Hindlimb muscle (tissue), 1 donor: ENCODE measurements at regions not wholly inside any gene's neighbourhood (a gene's known extent, or its start where the extent isn't known, plus 50 kb on each side); places are given as distances from the start of the nearest gene placed in this dataset.
A peak's percentile ranks its signal among the peaks of the same experiment; 100 is the strongest.

ENCODE experiments used
- DNase-seq: peaks from one replicate; pipeline ENCODE4 v3.0.0-alpha.2; 2013

DNA sequence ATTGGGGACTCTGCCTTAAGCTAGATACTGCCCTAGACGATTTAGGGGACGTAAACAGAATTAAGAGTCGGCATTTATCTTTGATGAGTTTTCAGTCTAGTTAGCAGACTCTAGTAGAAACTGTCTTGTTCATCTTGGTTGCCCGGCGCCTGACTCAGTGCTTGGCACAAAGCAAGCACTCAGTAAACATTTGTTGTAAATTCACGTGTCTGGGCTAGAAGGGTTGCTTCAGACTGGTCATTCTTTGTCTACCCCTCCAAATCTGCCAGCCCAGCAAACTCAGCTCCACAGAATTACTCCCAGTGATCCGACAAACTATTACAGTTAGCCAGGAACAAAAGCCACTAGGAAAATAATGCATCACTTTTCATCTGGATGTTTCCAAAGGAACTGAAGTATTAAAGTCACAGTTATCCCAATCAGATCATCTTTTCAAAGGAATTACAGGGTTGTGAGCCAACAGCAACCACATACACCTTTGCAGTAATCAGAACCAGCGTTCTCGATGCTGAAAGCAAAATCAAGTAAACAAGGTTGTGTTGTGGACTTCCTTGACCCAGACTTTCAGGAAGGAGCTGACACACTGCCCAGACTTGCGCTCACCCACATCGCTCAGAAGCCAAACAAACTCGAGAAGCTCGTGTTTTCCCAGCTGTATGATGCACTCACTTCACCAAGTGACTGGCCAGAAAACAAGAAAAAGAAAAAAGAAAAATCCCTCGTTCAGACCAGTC is 66.5 kb upstream of the GADD45A start:
- peak; percentile 75 for DNase-seq

DNA sequence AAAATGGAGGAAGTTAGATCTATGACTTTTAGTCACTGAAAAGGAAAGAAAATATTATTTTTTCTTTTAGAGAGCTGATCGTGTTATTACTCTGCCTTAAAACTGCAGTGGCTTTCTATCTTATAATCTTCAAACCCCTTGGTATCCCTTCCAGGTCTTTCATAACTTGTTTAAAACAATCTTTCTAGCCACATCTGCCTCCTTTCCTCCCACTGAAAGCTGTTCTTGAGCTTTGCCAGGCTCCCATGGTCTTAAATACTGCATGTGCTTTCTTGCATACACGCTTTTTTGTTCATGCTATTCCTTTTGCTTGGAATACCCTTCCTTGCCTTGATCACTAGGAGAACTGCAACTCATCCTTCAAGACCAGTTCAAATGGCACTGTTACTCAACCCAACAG is 65.9 kb upstream of the GADD45A start:
- no peak for DNase-seq

DNA sequence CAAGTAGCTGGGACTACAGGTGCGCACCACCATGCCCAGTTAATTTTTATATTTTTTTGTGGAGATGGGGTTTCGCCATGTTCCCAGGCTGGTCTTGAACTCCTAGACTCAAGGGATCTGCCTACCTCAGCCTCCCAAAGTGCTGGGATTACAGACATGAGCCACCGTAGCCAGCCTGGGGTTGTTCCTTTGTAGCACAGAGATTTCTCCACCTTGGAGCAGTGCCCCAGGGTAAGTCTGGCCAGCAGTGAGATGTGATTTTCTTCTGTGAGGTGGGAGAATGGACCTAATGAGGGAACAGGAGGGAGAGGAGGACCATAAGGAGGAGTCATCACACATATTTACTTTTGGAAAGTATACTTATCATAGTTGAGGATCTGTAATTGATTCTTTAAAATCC is 61.1 kb upstream of the GADD45A start:
- DNase-seq: no peak

DNA sequence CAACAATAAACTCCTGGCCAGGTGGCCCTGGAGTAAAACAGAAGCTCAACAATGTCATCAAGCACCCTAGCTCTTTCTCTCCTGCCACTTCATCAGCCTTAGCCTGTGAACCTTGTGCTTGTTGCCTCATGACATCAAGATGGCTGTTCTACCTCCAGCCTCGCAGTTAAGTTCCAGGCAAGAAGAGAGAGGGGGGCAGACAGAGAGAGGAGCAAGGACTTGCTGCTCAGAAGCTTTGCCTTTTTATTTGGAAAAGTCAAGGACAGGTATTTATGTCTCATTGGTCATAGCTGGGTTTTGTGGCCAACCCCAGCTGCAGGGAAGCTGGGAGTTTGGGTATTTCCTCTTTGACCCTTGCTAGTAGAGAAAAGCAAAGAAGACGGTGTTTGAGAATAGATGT is 60.3 kb upstream of the GADD45A start:
- no peak for DNase-seq

DNA sequence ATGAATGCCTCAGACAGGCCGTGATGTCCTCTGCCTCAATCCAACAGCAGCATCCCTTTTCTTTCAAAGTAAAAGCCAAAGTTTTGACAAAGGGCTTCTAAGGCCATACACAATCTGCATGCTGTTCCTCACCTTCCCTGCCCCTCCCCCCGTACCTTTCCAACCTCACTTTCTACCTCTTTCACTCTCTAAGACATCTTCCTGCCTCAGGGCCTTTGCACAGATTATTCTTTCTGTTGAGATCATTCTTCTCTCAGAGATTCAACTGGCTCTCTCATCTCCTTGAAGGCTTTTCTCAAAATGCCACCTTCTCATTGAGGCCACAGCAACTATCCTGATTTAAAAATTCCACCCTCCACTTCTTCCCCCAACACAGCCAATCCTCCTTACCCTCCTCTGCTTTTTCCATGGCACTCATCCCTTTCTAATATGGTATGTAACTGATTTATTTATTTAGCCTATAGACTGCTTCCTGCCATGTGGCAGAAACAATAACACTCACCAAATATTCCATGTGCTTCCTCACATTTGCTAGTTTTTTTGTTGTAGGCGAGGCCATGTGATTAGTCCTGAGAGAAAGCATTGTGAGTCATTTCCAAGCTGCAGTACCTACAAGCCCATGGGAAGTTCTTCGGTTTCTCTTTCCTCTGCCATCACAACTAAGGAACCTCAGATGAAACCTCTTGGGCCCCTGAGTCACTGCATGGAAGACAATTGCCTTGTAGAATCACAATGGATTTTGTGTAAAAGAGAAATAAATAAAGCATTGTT is 58.7 kb upstream of the GADD45A start:
- no peak for DNase-seq

DNA sequence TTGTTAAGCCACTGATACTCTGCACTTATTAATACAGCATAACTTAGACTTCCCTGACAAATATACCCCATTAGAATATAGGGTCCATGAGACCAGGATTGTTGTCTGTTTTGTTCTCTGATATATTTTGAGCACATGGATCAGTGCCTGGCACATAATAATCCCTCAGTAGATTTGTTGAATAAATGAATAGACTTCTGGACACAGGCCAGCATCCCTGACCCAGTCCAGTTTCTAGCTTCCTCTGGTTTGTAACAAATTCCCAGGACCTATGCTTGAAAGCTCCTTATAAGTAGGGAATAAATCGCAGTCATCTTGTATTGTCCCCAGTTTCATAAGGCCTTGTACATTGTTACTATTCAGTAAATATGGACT is 58.2 kb upstream of the GADD45A start:
- no peak for DNase-seq

DNA sequence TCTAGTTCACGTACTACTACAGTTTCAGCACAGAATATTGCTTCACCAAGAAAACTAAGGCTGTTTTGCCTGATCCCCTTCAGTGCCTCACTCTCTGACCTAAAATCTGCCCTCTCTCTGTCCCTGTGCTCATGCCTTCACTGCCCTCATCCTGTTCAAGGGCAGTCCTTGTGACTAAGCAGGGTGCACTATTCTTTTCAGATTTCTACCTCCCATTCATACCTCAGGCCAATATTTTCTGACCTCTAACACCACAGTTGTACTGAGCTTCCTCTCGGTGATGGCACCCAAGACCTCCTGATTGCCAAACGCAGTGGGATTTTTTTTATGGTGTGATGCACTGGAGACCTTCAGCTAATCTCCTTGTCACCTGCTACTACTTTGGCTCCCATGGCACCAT is 57.7 kb upstream of the GADD45A start:
- DNase-seq: no peak

DNA sequence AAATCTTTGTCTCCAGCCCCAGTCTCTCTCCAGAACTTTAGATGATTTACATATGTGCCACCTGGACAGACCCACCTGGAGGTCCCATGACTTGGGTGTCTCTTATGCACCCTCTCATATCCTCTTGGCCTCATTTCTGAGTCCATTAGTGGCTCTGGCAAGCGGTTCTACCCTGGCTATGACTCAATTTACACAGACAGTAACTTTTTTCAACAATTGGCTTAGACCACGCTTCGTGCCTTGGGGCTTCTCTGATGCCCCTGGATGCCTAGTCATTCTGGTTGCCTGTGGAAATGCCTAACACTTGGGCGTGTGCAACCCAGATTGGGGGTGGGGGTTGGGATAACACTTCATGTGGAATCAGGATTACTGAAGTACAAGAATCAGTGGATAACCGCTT is 57.1 kb upstream of the GADD45A start:
- no peak for DNase-seq

DNA sequence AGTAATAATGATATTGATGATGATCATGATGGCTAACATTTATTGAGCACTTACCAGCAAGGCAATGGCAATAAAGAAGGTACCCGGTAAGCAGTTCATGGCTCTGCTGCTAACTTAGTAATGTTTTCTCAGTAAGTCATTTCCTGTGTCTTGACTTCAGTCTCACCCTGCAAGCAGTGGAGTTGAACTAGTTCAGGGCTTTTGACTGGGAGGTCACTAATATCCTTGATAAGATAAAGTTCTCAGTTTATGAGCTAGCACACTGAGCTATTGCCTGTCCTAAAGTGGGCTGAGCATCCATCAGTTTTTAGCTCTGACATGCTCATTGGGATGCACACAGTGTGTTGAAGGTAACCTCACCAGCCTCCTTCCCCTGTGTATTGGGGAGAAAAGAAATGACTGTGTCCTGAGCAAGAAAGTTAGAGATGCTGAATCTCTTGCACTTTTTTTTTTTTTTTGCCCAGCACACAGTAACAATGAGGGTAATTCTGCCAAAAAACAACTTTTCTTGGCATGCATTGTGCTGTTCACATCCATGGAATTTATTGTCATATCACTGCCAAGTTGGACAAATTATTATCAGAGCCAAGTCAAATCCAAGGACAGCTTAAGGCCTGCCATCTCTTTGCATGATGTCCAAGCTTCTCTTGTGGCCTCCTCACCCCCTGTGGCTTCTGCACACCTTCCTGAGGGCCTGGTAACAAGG is 55.5 kb upstream of the GADD45A start:
- no peak for DNase-seq

DNA sequence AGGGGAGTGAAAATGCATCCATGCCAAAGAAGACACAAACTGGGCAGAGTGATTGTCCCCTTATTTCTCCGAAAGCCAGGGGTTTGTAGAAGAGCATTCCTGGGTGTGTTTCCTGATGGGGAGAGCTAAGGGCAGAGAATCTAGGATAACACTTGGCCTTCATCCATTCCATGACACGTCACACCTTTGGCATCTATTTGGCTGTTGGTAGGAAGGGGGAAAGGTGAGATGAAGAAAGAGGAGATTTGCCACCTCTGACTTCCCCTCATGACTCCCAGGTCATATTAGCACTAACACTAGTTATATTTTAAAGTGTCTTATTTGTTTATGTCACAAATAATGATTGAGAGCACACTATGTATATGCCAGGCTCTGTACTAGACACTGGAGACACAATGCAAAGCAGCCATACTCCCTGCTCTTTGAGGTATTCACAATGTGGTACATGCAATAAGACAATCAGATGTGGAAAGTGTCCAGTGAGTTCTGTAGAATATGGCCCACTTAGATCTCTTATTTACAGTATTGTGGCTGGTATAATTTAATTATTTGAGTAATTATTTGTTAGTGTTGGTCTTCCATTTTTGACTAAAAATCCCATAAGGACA is 54.5 kb upstream of the GADD45A start:
- no peak for DNase-seq

DNA sequence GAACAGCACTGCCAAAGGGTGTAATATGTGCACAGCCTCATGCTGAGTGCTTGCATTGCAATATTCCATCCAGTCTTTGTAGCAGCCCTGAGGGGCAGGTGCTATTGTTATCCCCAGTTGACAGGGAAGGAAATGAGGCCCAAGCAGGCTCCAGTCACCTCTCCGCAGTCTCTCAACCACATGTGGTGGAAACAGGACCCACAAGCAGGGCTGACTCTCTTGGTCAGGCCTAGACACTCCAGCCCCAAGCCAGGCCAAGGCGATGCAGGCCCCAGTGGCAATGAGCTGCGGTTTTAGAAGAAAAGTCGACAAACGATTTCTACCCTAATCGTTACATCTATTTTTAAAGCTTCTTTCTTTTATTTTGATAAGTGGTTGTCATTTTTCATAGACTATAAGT is 52.6 kb upstream of the GADD45A start:
- DNase-seq: no peak

DNA sequence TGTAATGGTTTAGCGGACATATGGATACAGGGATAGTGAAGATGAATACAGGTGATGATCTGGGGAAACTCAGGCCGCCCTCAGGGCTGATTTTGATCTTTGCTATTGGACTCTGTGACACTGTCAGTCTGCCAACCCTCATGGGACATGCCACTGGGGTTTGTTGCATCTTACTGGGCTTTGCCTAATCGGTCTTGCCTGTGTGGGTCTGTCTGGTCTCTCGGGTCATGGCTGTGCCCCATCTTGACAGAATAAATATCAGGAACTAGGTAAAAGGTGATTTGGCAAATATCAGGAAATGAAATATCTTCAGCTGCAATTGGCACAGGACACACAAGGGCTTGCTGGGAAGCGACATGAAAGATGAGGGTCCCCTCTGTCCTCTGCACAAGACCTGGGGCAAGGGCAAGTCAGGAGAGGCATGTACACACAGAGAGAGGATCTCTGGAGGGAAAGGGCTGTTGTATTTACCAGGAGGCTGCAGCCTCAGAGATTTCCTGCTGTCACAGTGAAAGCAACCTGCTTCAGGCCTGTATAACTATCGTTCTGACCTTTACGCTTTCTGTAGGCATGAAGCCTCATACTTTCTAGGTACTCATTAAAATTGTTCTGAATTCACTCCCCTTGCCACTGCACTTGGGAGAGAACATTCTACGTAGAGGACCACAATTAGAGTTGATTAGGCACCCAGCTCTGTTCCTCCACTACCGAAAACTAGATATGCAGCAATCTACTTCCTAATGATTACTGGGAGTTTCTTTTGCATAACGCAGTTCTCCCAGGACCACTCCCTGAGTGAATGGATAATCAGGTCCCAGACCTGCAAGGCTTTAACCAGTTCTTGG is 52.0 kb upstream of the GADD45A start:
- DNase-seq: no peak

DNA sequence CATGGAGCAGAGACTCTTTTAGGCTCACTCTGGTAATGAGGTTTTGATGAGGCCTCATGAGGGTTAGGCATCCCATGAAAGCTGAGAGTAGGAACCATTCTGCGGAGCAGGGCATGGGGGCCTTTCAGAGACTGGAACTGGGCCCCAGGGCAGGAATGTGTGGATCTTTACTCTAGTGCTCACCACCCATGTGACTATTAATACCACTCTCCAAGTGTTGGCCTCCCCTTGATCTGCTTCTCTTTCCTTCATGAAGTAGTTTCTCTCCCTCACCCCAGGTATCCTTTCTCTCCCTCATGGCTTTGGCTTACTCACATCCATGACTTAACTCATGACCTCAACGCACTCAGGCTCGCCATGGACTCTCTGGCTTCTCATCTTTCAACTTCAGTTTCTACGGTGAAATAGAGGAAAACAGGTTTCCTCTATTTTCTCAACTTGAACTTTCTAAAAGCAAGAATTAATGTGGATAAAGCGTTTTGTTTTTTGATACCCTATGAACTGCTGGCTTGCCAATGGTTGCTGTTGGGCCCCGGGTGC is 50.5 kb upstream of the GADD45A start:
- no peak for DNase-seq

DNA sequence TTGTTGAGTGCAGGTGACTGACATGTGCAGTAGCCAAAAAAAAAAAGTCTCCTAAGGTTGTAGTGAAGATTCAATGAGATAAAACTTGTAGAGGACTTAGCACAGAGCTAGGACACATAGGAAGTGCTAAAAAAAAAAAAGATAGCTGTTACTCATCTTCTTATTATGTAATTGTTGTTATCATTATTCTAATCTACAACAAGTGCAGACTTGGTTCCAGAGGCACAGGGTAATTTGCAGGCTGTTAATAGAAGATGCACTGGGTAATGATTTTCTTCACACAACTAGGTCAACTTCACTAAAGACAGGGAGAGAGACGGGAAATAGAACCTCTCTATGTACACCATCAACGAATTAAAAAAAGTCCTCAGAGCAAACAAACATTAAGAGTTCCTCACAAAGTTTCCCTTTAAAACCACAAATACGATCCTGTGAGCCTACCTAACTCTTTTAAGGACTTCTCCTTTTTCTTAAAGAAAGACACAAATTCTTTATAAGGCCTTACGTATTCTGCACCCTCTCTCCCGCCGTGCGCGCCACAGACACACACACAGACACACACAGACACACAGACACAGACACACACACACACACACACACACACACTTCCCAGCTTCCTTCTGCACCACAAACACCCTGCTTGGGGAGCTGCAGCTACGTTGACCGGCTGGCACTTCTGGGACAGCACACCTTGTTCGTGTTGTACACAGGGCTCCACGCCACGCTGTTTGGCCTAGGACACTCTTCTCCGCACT is 49.8 kb upstream of the GADD45A start:
- no peak for DNase-seq
